ENCODE measurements at regions not wholly inside any gene's neighbourhood (a gene's known extent, or its start where the extent isn't known, plus 50 kb on each side); places are given as distances from the start of the nearest gene placed in this dataset.

DNA sequence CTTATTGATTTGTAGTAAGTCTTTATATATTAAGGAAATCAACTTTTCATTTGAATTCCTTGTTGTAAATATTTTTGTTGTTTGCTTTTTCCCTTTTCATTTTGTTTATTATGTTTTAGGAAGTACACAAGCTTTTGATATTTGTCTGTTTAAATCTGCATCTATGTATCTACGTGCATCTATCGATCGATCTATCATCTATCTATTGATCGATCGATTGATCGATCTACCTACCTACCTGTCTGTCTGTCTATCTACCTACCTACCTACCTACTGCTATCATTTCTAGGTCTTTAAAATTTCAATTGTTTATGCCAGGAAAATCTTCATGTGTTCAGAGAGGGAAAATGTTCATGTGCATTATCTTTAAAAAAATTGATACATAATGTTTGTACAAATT is 216.8 kb upstream of the MTPN start:
- TF ChIP-seq SMC3 (IDR thresholded peaks at IDR 0.05; ENCODE audit: low read depth, low read length) (no peak), POLR2A (IDR thresholded peaks at IDR 0.05; ENCODE audit: low read depth, low read length) (no peak), MXI1 (IDR thresholded peaks at IDR 0.05; ENCODE audit: borderline replicate concordance, low read depth, low read length) (no peak), RCOR1 (IDR thresholded peaks at IDR 0.05; ENCODE audit: insufficient replicate concordance, low read length) (no peak), CEBPB (IDR thresholded peaks at IDR 0.05; ENCODE audit: low read depth, low read length) (no peak), RFX5 (IDR thresholded peaks at IDR 0.05; ENCODE audit: low read depth, low read length) (no peak), MAZ (IDR thresholded peaks at IDR 0.05; ENCODE audit: borderline replicate concordance, low read depth, low read length) (no peak), RAD21 (IDR thresholded peaks at IDR 0.05; ENCODE audit: low read length) (no peak), BHLHE40 (IDR thresholded peaks at IDR 0.05; ENCODE audit: low read depth, low read length) (no peak), NFE2L2 (IDR thresholded peaks at IDR 0.05; ENCODE audit: low read depth, low read length) (no peak)
- TF ChIP-seq, protein P1, sequence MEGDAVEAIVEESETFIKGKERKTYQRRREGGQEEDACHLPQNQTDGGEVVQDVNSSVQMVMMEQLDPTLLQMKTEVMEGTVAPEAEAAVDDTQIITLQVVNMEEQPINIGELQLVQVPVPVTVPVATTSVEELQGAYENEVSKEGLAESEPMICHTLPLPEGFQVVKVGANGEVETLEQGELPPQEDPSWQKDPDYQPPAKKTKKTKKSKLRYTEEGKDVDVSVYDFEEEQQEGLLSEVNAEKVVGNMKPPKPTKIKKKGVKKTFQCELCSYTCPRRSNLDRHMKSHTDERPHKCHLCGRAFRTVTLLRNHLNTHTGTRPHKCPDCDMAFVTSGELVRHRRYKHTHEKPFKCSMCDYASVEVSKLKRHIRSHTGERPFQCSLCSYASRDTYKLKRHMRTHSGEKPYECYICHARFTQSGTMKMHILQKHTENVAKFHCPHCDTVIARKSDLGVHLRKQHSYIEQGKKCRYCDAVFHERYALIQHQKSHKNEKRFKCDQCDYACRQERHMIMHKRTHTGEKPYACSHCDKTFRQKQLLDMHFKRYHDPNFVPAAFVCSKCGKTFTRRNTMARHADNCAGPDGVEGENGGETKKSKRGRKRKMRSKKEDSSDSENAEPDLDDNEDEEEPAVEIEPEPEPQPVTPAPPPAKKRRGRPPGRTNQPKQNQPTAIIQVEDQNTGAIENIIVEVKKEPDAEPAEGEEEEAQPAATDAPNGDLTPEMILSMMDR (conservative IDR thresholded peaks at IDR 0.05; ENCODE audit: low read depth, low read length), result no peak
- TF ChIP-seq, protein P2, sequence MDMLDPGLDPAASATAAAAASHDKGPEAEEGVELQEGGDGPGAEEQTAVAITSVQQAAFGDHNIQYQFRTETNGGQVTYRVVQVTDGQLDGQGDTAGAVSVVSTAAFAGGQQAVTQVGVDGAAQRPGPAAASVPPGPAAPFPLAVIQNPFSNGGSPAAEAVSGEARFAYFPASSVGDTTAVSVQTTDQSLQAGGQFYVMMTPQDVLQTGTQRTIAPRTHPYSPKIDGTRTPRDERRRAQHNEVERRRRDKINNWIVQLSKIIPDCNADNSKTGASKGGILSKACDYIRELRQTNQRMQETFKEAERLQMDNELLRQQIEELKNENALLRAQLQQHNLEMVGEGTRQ (IDR thresholded peaks at IDR 0.05; ENCODE audit: low read depth, low read length), result no peak
